ENCODE measurements at regions not wholly inside any gene's neighbourhood (a gene's known extent, or its start where the extent isn't known, plus 50 kb on each side); places are given as distances from the start of the nearest gene placed in this dataset.

- TF ChIP-seq REST (IDR thresholded peaks at IDR 0.05; ENCODE audit: borderline replicate concordance) (no peak), EP300 (conservative IDR thresholded peaks at IDR 0.05; ENCODE audit: poor library complexity, severe bottlenecking) (no peak), CTCF (IDR thresholded peaks at IDR 0.05; ENCODE audit: poor library complexity, severe bottlenecking) (peak; percentile 74), RAD21 (conservative IDR thresholded peaks at IDR 0.05) (peak; percentile 84), SMC3 (conservative IDR thresholded peaks at IDR 0.05; ENCODE audit: poor library complexity) (peak; percentile 75)
Observed at GRCh38 chr13:72565893-72566292, 161.5 kb downstream of the MZT1 start.

Measured in neural cell (in vitro differentiated cells).